Psoas muscle (tissue), 7 donors: ENCODE measurements at regions not wholly inside any gene's neighbourhood (a gene's known extent, or its start where the extent isn't known, plus 50 kb on each side); places are given as distances from the start of the nearest gene placed in this dataset.

ENCODE experiments used
- ATAC-seq, 4 donors: fragments of 200-7000 bp; cut with Tn5 transposase; one replicate each; pipeline ENCODE4 v1.9.1; 2020; ENCODE audit warnings: moderate library complexity in 3 of 4, mild to moderate bottlenecking in 2 of 4
- DNase-seq, 2 donors: peaks; one replicate each; pipeline ENCODE4 v3.0.0-alpha.2; 2020
- H3K27ac ChIP-seq: fragments of 200-600 bp; one replicate; pipeline ENCODE4 v1.8.0; 2022
- H3K27me3 ChIP-seq, 3 donors: fragments of 200-600 bp in 1 of 3; one replicate each; pipeline versions ENCODE4 v1.6.1 to v1.8.0; 2013 to 2022; ENCODE audit warnings: low read length in 2 of 3, mild to moderate bottlenecking in 2 of 3, moderate library complexity in 1 of 3; ENCODE audit not compliant: insufficient read depth in 3 of 3
- H3K36me3 ChIP-seq, 2 donors: fragments of 200-600 bp in 1 of 2; one replicate each; pipeline versions ENCODE4 v1.6.1 to v1.8.0; 2013 to 2022; ENCODE audit warnings: low read depth in 1 of 2, mild to moderate bottlenecking in 1 of 2, moderate library complexity in 1 of 2; ENCODE audit not compliant: insufficient read depth in 1 of 2
- H3K4me1 ChIP-seq: fragments of 200-600 bp; one replicate; pipeline ENCODE4 v1.8.0; 2022
- H3K4me3 ChIP-seq: fragments of 200-600 bp; one replicate; pipeline ENCODE4 v1.8.0; 2022; ENCODE audit warnings: mild to moderate bottlenecking
- H3K9me3 ChIP-seq: fragments of 200-600 bp; one replicate; pipeline ENCODE4 v1.8.0; 2022
- CTCF ChIP-seq: fragments of 200-600 bp; IDR thresholded peaks from one replicate; pipeline ENCODE4 v1.8.0; 2022; ENCODE audit warnings: antibody characterized with exemption
- WGBS, 3 donors: extraction: QIAGEN DNeasy Blood & Tissue Kit; methylation state at CpG; one replicate each; pipeline versions ENCODE4 v1.1.6 to v1.1.7; 2013; 5-methylcytosine and 5-hydroxymethylcytosine counted together
- intact Hi-C, 2 donors: fragments of 100-400 bp; cut with DNase I; formaldehyde crosslinking; loops; one replicate each; pipeline versions ENCODE4 v1.11.0 to v1.14.2; 2022
- donor health status: healthy with polysubstance abuse.
- donor health status: DM: no; HTN: no; CAD: no; lungs with moderate emphysema.
- donor health status: Bipolar disorder and iron deficiency.
- donor health status: healthy.
- donor health status: DM: yes; HTN: yes; CAD: no.
- donor health status: DM: no; HTN: no; CAD: no.
- donor health status: DM: yes; HTN: yes; CAD: no.

- no peak for TF ChIP-seq CTCF
- Histone ChIP-seq H3K9me3 (no peaks in the 10 kb centered on the region), H3K4me1 (no peaks in the 10 kb centered on the region), H3K27ac (no peak overlapping the region), H3K27me3 (peaks cover 0 to 6% (median 0%) of the 10 kb centered on the region in 3 donors), H3K4me3 (no peak overlapping the region), H3K36me3 (no peaks in the 10 kb centered on the region)
- ATAC-seq: no peak
- intact Hi-C loops: no loop called here
- no peak for DNase-seq
- WGBS, 3 donors: 87 to 100% (median 100%) methylated on average over 3 of the region's 3 CpGs
These were observed 415.0 kb downstream of the BCOR start for GRCh38 chrX:39682778-39683177.

GRCh38 chrX:39688219-39688575 is 409.6 kb downstream of the BCOR start:
- Histone ChIP-seq H3K4me3 (peak overlapping the region; percentile 63), H3K36me3 (no peaks in the 10 kb centered on the region), H3K27ac (peak overlapping the region; percentile 46), H3K9me3 (no peaks in the 10 kb centered on the region), H3K27me3 (peaks cover 0 to 36% (median 0%) of the 10 kb centered on the region in 3 donors), H3K4me1 (no peaks in the 10 kb centered on the region)
- intact Hi-C loops: no loop called here
- no peak for DNase-seq
- no peak for ATAC-seq
- WGBS, 3 donors: 52 to 64% (median 58%) methylated on average over 9 of the region's 9 CpGs
- TF ChIP-seq CTCF: no peak

DNA sequence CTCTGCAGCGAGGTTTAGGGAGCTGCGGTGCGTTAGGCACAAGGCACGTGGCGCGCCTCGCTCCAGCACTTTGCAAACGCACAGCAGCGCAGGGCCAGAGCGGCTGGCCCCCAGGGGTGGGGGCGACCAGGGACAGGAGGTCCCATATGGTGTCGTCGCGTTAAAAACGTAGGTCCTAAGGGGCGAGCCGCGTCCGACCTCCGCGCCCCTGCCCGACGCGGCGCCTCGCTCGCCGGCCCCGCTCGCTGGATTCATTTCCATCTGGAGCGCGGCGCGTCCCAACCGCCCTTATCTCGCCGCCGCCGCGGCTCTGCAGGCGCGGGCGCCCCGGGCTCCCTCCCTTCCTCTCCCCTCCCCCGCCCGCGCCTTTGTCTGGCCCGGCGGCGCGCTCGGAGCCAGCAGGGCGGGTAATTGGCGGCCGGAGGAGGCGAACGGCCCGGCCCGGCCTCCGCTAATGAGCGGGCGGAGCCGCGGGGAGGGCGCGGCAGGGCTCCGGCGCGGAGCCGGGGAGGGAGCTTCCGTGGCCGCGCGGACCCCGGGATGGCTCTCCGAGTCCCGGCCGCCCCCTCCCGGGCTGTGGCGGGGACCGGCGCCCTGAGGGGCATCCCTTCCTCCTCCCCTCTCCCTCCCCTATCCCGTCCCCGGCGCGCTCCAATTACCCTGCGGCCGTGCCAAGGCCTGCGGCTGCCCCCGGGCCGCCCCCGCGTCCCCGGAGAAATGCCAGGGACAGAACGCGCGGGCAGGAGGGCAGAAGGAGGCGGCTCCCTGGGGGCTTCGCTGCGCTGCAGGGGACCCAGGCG is 409.0 kb downstream of the BCOR start:
- 1 to 15% (median 2%) methylated on average over 19 to 96 of the region's 101 CpGs for WGBS, 3 donors
- no peaks in the 10 kb centered on the region for H3K9me3 ChIP-seq
- H3K27ac ChIP-seq: peak overlapping the region; percentile 46
- no peaks in the 10 kb centered on the region for H3K36me3 ChIP-seq
- intact Hi-C loops: no loop called here
- DNase-seq (peak; percentile 66 to 76), ATAC-seq (peak; percentile 81 to 94 (median 89))
- no peak for TF ChIP-seq CTCF
- no peaks in the 10 kb centered on the region for H3K4me1 ChIP-seq
- H3K4me3 ChIP-seq: peak overlapping the region; percentile 63
- peaks cover 0 to 36% (median 0%) of the 10 kb centered on the region in 3 donors for H3K27me3 ChIP-seq

DNA sequence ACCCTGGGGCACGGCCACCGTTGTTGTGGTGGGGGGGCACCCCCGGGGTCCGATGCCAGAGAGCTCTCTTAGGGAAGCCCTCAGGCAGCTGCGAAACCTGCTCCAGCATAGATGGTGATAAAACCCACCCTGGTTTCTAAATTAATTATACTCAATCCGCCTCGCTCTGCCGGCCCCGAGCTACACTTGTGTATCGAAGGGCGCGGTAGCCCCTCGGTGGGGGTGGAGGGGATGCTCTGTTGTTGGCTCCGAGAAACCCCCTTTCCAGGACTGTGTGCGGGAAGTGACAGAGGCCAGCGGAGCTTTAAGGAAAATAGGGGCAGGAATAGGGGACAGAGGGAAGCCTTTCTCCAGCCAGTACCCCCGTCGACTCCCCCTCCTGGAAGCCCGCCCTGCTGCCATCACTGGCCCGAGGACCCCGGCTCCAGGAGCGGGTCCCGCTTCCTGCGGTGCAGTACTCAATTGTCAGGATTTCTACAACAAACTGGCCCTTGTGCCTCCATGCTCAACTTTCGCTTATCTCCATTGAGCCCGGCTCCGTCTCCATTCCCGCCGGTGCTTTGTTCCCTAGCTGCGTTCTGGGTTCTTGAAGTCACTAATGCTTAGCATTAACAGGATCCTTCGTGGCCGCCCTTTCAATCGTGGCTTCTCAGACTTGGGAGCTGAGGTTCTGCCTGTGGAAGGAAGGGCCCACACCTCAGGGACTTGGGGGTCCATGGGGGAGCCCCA is 408.2 kb downstream of the BCOR start:
- H3K4me1 ChIP-seq: no peaks in the 10 kb centered on the region
- 14 to 27% (median 24%) methylated on average over 25 to 33 of the region's 33 CpGs for whole genome bisulfite sequencing, 3 donors

More for the DNA sequence above, 408.2 kb downstream of the BCOR start:
- Histone ChIP-seq H3K4me3 (peak overlapping the region; percentile 63), H3K36me3 (no peaks in the 10 kb centered on the region), H3K27me3 (peaks cover 0 to 36% (median 0%) of the 10 kb centered on the region in 3 donors), H3K27ac (peak overlapping the region; percentile 46), H3K9me3 (no peaks in the 10 kb centered on the region)
- ATAC-seq: peak in 2 of 4 donors; percentile 3 to 12
- intact Hi-C loops: no loop called here
- DNase-seq: no peak
- no peak for TF ChIP-seq CTCF
